IMR-90 (cell line): ENCODE measurements at regions not wholly inside any gene's neighbourhood (a gene's known extent, or its start where the extent isn't known, plus 50 kb on each side); places are given as distances from the start of the nearest gene placed in this dataset.

ENCODE experiments used
- ATAC-seq: fragments of 200-7000 bp; cut with Tn5 transposase; 2 replicates; pipeline ENCODE4 v1.9.1; 2020; ENCODE audit warnings: low read depth, mild to moderate bottlenecking, moderate library complexity
- BruUV-seq: library from RNA; stranded (reverse); fragments of 400-500 nt; replicated peaks from 2 replicates; lab custom pipeline; 2021; lab: Mats Ljungman, UMichigan
- CTCF ChIA-PET: fragments of 300-600 bp; formaldehyde crosslinking; extraction: SDS; loops from one replicate; lab custom pipeline; 2021; ENCODE audit warnings: antibody characterized with exemption; lab: Yijun Ruan, JAX
- POLR2A ChIA-PET: fragments of 300-600 bp; sonication (Branson Sonifier 250); formaldehyde crosslinking; loops from one replicate; lab custom pipeline; 2022; ENCODE audit warnings: antibody characterized with exemption; ENCODE audit not compliant: unreplicated experiment; lab: Charles Lee
- DNase-seq: peaks from one replicate; pipeline ENCODE4 v3.0.0; 2013
- H2AFZ ChIP-seq: replicated peaks from 2 replicates; pipeline ENCODE3; 2013; ENCODE audit warnings: low read length, mild to moderate bottlenecking; ENCODE audit not compliant: poor library complexity
- H2AK5ac ChIP-seq: 2 replicates; pipeline ENCODE4 v1.6.1; 2013; ENCODE audit warnings: low read depth, low read length, inconsistent platforms
- H2AK9ac ChIP-seq: replicated peaks from 2 replicates; pipeline ENCODE3; 2013; ENCODE audit warnings: mild to moderate bottlenecking, low read depth, low read length, moderate library complexity; ENCODE audit not compliant: poor library complexity
- H2BK120ac ChIP-seq: 2 replicates; pipeline ENCODE4 v1.6.1; 2013; ENCODE audit warnings: low read depth, low read length, inconsistent platforms
- H2BK15ac ChIP-seq: 3 replicates; pipeline ENCODE4 v1.6.1; 2013; ENCODE audit warnings: low read depth, low read length, inconsistent platforms
- H2BK20ac ChIP-seq: 2 replicates; pipeline ENCODE4 v1.6.1; 2013; ENCODE audit warnings: low read depth, mild to moderate bottlenecking, inconsistent platforms, low read length, moderate library complexity
- H2BK5ac ChIP-seq: 2 replicates; pipeline ENCODE4 v1.6.1; 2013; ENCODE audit warnings: mild to moderate bottlenecking, low read depth, low read length, inconsistent platforms; ENCODE audit not compliant: poor library complexity, severe bottlenecking
- H3K14ac ChIP-seq: replicated peaks from 2 replicates; pipeline ENCODE4 v1.6.1; 2013; ENCODE audit warnings: low read depth, low read length, inconsistent platforms
- H3K18ac ChIP-seq: 2 replicates; pipeline ENCODE4 v1.6.1; 2013; ENCODE audit warnings: low read depth, low read length, control low read depth
- H3K23ac ChIP-seq: 2 replicates; pipeline ENCODE4 v1.6.1; 2013; ENCODE audit warnings: low read depth, low read length, inconsistent platforms
- H3K27ac ChIP-seq: 2 replicates; pipeline ENCODE4 v1.5.1; 2013; ENCODE audit warnings: mild to moderate bottlenecking, control low read depth, low read length; ENCODE audit not compliant: insufficient read depth
- H3K27me3 ChIP-seq: 2 replicates; pipeline ENCODE4 v1.6.1; 2013; ENCODE audit warnings: low read length; ENCODE audit not compliant: control insufficient read depth, insufficient read depth
- H3K36me3 ChIP-seq: 2 replicates; pipeline ENCODE4 v1.6.1; 2013; ENCODE audit warnings: low read length, mixed read lengths; ENCODE audit not compliant: control insufficient read depth, insufficient read depth
- H3K4ac ChIP-seq: 2 replicates; pipeline ENCODE4 v1.6.1; 2013; ENCODE audit warnings: low read depth, low read length, inconsistent platforms
- H3K4me1 ChIP-seq: 2 replicates; pipeline ENCODE4 v1.6.1; 2013; ENCODE audit warnings: low read length, mixed read lengths; ENCODE audit not compliant: control insufficient read depth, insufficient read depth
- H3K4me2 ChIP-seq: 2 replicates; pipeline ENCODE4 v1.6.1; 2013; ENCODE audit warnings: low read depth, mild to moderate bottlenecking, control low read depth, low read length, moderate library complexity
- H3K4me3 ChIP-seq: 2 replicates; pipeline ENCODE4 v1.5.1; 2013; ENCODE audit warnings: low read depth, mild to moderate bottlenecking, control low read depth, low read length, moderate library complexity; ENCODE audit not compliant: insufficient read depth
- H3K56ac ChIP-seq: 2 replicates; pipeline ENCODE4 v1.6.1; 2013; ENCODE audit warnings: low read length, inconsistent platforms; ENCODE audit not compliant: insufficient read depth; ENCODE audit errors: extremely low read depth
- H3K79me1 ChIP-seq, 2 experiments: 2 replicates each; pipeline ENCODE4 v1.6.1; 2013; ENCODE audit warnings: low read length in 2 of 2, inconsistent platforms in 1 of 2, low read depth in 1 of 2
- H3K9ac ChIP-seq: 2 replicates; pipeline ENCODE4 v1.6.1; 2013; ENCODE audit warnings: low read depth, low read length, control low read depth
- H3K9me1 ChIP-seq: 2 replicates; pipeline ENCODE4 v1.6.1; 2013; ENCODE audit warnings: low read length, inconsistent platforms; ENCODE audit not compliant: insufficient read depth
- H3K9me3 ChIP-seq: 2 replicates; pipeline ENCODE4 v1.6.1; 2013; ENCODE audit warnings: low read length; ENCODE audit not compliant: control insufficient read depth, insufficient read depth
- H4K20me1 ChIP-seq: 2 replicates; pipeline ENCODE4 v1.6.1; 2013; ENCODE audit warnings: low read length, inconsistent platforms; ENCODE audit not compliant: insufficient read depth
- H4K5ac ChIP-seq: 2 replicates; pipeline ENCODE4 v1.6.1; 2013; ENCODE audit warnings: mild to moderate bottlenecking, low read depth, low read length, control low read depth
- H4K8ac ChIP-seq, 2 experiments: 2 replicates each; pipeline ENCODE4 v1.6.1; 2013; ENCODE audit warnings: low read depth in 2 of 2, low read length in 2 of 2, control low read depth in 1 of 2, inconsistent platforms in 1 of 2
- H4K91ac ChIP-seq: 2 replicates; pipeline ENCODE4 v1.6.1; 2013; ENCODE audit warnings: low read depth, low read length, inconsistent platforms; ENCODE audit not compliant: insufficient read depth
- BHLHE40 ChIP-seq: fragments of 150-350 bp; IDR thresholded peaks from 2 replicates; pipeline ENCODE4 v1.6.1; 2016; ENCODE audit warnings: mild to moderate bottlenecking, low read depth, low read length
- CEBPB ChIP-seq: IDR thresholded peaks from 2 replicates; pipeline ENCODE4 v1.6.1; 2012; ENCODE audit warnings: low read depth, low read length, improper control_type of control experiment
- CHD1 ChIP-seq: IDR thresholded peaks from 2 replicates; pipeline ENCODE4 v1.6.1; 2012; ENCODE audit warnings: low read depth, low read length, improper control_type of control experiment
- CTCF ChIP-seq: conservative IDR thresholded peaks from 2 replicates; pipeline ENCODE4 v1.5.1; 2012; ENCODE audit warnings: mild to moderate bottlenecking, low read depth, low read length, improper control_type of control experiment
- ELK1 ChIP-seq: fragments of 150-350 bp; IDR thresholded peaks from 2 replicates; pipeline ENCODE4 v1.6.1; 2016; ENCODE audit warnings: low read depth, mild to moderate bottlenecking, low read length, moderate library complexity, borderline replicate concordance
- FOS ChIP-seq: fragments of 150-350 bp; IDR thresholded peaks from 2 replicates; pipeline ENCODE4 v1.6.1; 2016; ENCODE audit warnings: low read depth, low read length
- MAFK ChIP-seq: IDR thresholded peaks from 2 replicates; pipeline ENCODE4 v1.6.1; 2012; ENCODE audit warnings: low read depth, low read length, improper control_type of control experiment
- MAZ ChIP-seq: IDR thresholded peaks from 2 replicates; pipeline ENCODE4 v1.6.1; 2012; ENCODE audit warnings: low read depth, mild to moderate bottlenecking, low read length, improper control_type of control experiment, moderate library complexity, borderline replicate concordance
- MXI1 ChIP-seq: IDR thresholded peaks from 2 replicates; pipeline ENCODE4 v1.6.1; 2012; ENCODE audit warnings: low read depth, mild to moderate bottlenecking, low read length, moderate library complexity, borderline replicate concordance
- NFE2L2 ChIP-seq: fragments of 150-350 bp; IDR thresholded peaks from 2 replicates; pipeline ENCODE4 v1.6.1; 2016; ENCODE audit warnings: low read depth, mild to moderate bottlenecking, low read length
- RAD21 ChIP-seq: IDR thresholded peaks from 2 replicates; pipeline ENCODE4 v1.6.1; 2012; ENCODE audit warnings: low read length, improper control_type of control experiment
- RCOR1 ChIP-seq: IDR thresholded peaks from 2 replicates; pipeline ENCODE4 v1.6.1; 2012; ENCODE audit warnings: mild to moderate bottlenecking, low read length, improper control_type of control experiment; ENCODE audit not compliant: insufficient replicate concordance
- RFX5 ChIP-seq: IDR thresholded peaks from 2 replicates; pipeline ENCODE4 v1.8.0; 2012; ENCODE audit warnings: low read depth, mild to moderate bottlenecking, low read length, moderate library complexity
- SMC3 ChIP-seq: fragments of 150-350 bp; IDR thresholded peaks from 2 replicates; pipeline ENCODE4 v1.6.1; 2016; ENCODE audit warnings: low read depth, mild to moderate bottlenecking, antibody characterized with exemption, low read length, moderate library complexity
- WGBS, 2 experiments: methylation state at CpG; one replicate each; pipeline versions ENCODE4 v1.1.5 to v1.1.7; 2013; ENCODE audit warnings: missing lambda C conversion rate in 2 of 2; ENCODE audit not compliant: insufficient read length in 1 of 2; ENCODE audit errors: extremely low coverage in 2 of 2; 5-methylcytosine and 5-hydroxymethylcytosine counted together
- dilution Hi-C: fragments of 300-500 bp; cut with HindIII; formaldehyde crosslinking; loops from one replicate; pipeline ENCODE4 v1.14.3; 2018; ENCODE audit warnings: low sequenced_read_pairs; ENCODE audit not compliant: unreplicated experiment
- in situ Hi-C: fragments of 300-500 bp; cut with MboI; formaldehyde crosslinking; loops from 3 replicates; pipeline ENCODE4 v1.14.3; 2019; ENCODE audit warnings: low sequenced_read_pairs, inconsistent platforms, mixed read lengths
- intact Hi-C: fragments of 100-400 bp; cut with micrococcal nuclease; formaldehyde crosslinking; loops from 2 replicates; pipeline ENCODE4 v1.10.0; 2022
- TF ChIP-seq, protein P1 (sequence below): fragments of 150-350 bp; IDR thresholded peaks from 2 replicates; pipeline ENCODE4 v1.6.1; 2017; ENCODE audit warnings: mild to moderate bottlenecking, antibody characterized with exemption, low read length, low read depth

DNA sequence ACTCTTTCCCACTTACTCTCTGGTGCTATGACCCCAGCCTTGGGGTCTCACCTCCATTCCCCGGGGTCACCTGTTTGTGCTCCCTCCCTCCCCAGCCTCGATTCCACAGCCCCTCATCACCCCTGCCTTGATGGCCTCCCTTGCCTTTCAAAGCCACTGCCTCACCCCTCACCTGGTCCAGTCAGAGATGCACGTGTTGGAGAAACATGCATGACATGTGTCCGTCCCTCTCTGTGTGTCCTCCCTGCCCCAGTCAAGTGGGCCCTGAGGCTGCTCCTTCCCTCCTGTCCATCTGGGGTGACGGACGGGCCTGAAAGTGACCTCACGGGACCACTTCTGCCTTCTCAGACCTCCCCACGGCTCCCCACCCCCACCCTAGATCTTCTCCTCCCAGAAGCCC, 82.3 kb upstream of the TWIST2 start:
- Histone ChIP-seq H3K4me1 (no peaks in the 10 kb centered on the region), H2AK5ac (no peak overlapping the region), H2BK15ac (no peak overlapping the region), H2BK20ac (no peak overlapping the region), H3K27me3 (peaks cover 10% of the 10 kb centered on the region), H3K36me3 (no peaks in the 10 kb centered on the region), H3K56ac (no peak overlapping the region), H2AFZ (peak overlapping the region; percentile 32), H4K91ac (no peak overlapping the region), H2AK9ac (no peak overlapping the region), H3K4me2 (no peak overlapping the region), H3K9me1 (no peaks in the 10 kb centered on the region), H3K27ac (no peak overlapping the region), H3K79me1 (no peaks in the 10 kb centered on the region), H2BK5ac (no peak overlapping the region), H4K8ac (no peak overlapping the region), H3K23ac (no peak overlapping the region), H4K5ac (no peak overlapping the region), H3K14ac (no peak overlapping the region), H3K18ac (no peak overlapping the region), H3K9ac (no peak overlapping the region), H3K9me3 (no peaks in the 10 kb centered on the region), H3K4ac (no peak overlapping the region), H4K20me1 (no peaks in the 10 kb centered on the region), H3K4me3 (no peak overlapping the region), H2BK120ac (no peak overlapping the region)
- BruUV-seq = no TSS peak
- ATAC-seq (no peak), DNase-seq (no peak)
- in situ Hi-C loops (no loop called here), dilution Hi-C loops (no loop called here), intact Hi-C loops (no loop called here)
- CTCF ChIA-PET = interaction anchor here (0.6 kb wide), 1 partner anchor 23 kb away, joined by 3 read pairs; no protein-coding TSS in a partner anchor
- POLR2A ChIA-PET = no interaction called here
- no peak for TF ChIP-seq RCOR1
- no peak for TF ChIP-seq MAZ
- no peak for TF ChIP-seq MXI1
- TF ChIP-seq RAD21 = no peak
- no peak for TF ChIP-seq SMC3
- no peak for TF ChIP-seq BHLHE40
- TF ChIP-seq ELK1 = no peak
- TF ChIP-seq FOS = no peak
- TF ChIP-seq CEBPB = no peak
- no peak for TF ChIP-seq RFX5
- TF ChIP-seq CTCF = no peak
- TF ChIP-seq, protein P1, sequence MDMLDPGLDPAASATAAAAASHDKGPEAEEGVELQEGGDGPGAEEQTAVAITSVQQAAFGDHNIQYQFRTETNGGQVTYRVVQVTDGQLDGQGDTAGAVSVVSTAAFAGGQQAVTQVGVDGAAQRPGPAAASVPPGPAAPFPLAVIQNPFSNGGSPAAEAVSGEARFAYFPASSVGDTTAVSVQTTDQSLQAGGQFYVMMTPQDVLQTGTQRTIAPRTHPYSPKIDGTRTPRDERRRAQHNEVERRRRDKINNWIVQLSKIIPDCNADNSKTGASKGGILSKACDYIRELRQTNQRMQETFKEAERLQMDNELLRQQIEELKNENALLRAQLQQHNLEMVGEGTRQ = no peak
- TF ChIP-seq MAFK = no peak
- no peak for TF ChIP-seq CHD1
- TF ChIP-seq NFE2L2 = no peak
- WGBS, 2 experiments = no CpG with 5 or more reads among the region's 8 CpGs
